GM23338 (cell line): ENCODE measurements at regions not wholly inside any gene's neighbourhood (a gene's known extent, or its start where the extent isn't known, plus 50 kb on each side); places are given as distances from the start of the nearest gene placed in this dataset.

Experiments
- ATAC-seq: fragments of 200-7000 bp; cut with Tn5 transposase; 3 replicates; pipeline ENCODE4 v1.9.1; 2020
- DNase-seq: peaks from one replicate; pipeline ENCODE4 v3.0.0-alpha.2; 2015; ENCODE audit warnings: low spot score
- H2AFZ ChIP-seq: fragments of 200-600 bp; sonication (generic); 2 replicates; pipeline ENCODE4 v1.8.0; 2016; ENCODE audit warnings: antibody characterized with exemption, mild to moderate bottlenecking, moderate library complexity
- H3F3A ChIP-seq: fragments of 200-600 bp; sonication (generic); replicated peaks from 2 replicates; pipeline ENCODE4 v1.8.0; 2017; ENCODE audit warnings: antibody characterized with exemption, mixed run types, low read depth
- H3K27ac ChIP-seq: fragments of 200-600 bp; sonication (generic); 2 replicates; pipeline ENCODE4 v1.6.1; 2016; ENCODE audit warnings: low read depth
- H3K27me3 ChIP-seq: fragments of 200-600 bp; sonication (generic); 2 replicates; pipeline ENCODE4 v1.8.0; 2016; ENCODE audit warnings: mild to moderate bottlenecking, mixed run types, moderate library complexity; ENCODE audit not compliant: insufficient read depth
- H3K36me3 ChIP-seq: fragments of 200-600 bp; sonication (generic); 2 replicates; pipeline ENCODE4 v1.8.0; 2016; ENCODE audit warnings: mild to moderate bottlenecking; ENCODE audit not compliant: insufficient read depth
- H3K4me1 ChIP-seq: fragments of 200-600 bp; sonication (generic); 2 replicates; pipeline ENCODE4 v1.8.0; 2016; ENCODE audit warnings: mild to moderate bottlenecking, moderate library complexity; ENCODE audit not compliant: insufficient read depth
- H3K4me2 ChIP-seq: fragments of 200-600 bp; sonication (generic); 2 replicates; pipeline ENCODE4 v1.7.1; 2017; ENCODE audit warnings: mixed run types
- H3K4me3 ChIP-seq: fragments of 200-600 bp; sonication (generic); 2 replicates; pipeline ENCODE4 v1.6.1; 2016; ENCODE audit warnings: mixed run types
- H3K79me2 ChIP-seq: fragments of 200-600 bp; sonication (generic); replicated peaks from 2 replicates; pipeline ENCODE4 v1.8.0; 2017; ENCODE audit warnings: mild to moderate bottlenecking; ENCODE audit not compliant: insufficient read depth
- H3K9me2 ChIP-seq: fragments of 200-600 bp; sonication (generic); 2 replicates; pipeline ENCODE4 v1.8.0; 2017; ENCODE audit not compliant: insufficient read depth
- H4K20me1 ChIP-seq: fragments of 200-600 bp; sonication (generic); replicated peaks from 2 replicates; pipeline ENCODE4 v1.8.0; 2017; ENCODE audit warnings: mild to moderate bottlenecking; ENCODE audit not compliant: insufficient read depth
- H3K27ac Mint-ChIP-seq: 2 replicates; pipeline ENCODE4 v1.8.0; 2020; ENCODE audit warnings: inconsistent platforms, mild to moderate bottlenecking, moderate library complexity, mixed read lengths
- H3K27me3 Mint-ChIP-seq: 3 replicates; pipeline ENCODE4 v1.8.0; 2022; ENCODE audit warnings: low read depth, mild to moderate bottlenecking, moderate library complexity, mixed read lengths, inconsistent platforms; ENCODE audit not compliant: insufficient read depth, poor library complexity
- H3K36me3 Mint-ChIP-seq: 3 replicates; pipeline ENCODE4 v1.8.0; 2021; ENCODE audit warnings: low read depth, mild to moderate bottlenecking, inconsistent platforms, moderate library complexity, mixed read lengths
- H3K4me1 Mint-ChIP-seq: 3 replicates; pipeline ENCODE4 v1.8.0; 2020; ENCODE audit warnings: mild to moderate bottlenecking, inconsistent platforms, mixed read lengths
- H3K4me3 Mint-ChIP-seq: 3 replicates; pipeline ENCODE4 v1.8.0; 2021; ENCODE audit warnings: moderate library complexity, mild to moderate bottlenecking, inconsistent platforms, mixed read lengths
- H3K9me3 Mint-ChIP-seq: 3 replicates; pipeline ENCODE4 v1.8.0; 2020; ENCODE audit warnings: moderate library complexity, mild to moderate bottlenecking, inconsistent platforms, mixed read lengths
- CREB1 ChIP-seq: fragments of 250-450 bp; sonication (Bioruptor Pico); IDR thresholded peaks from 2 replicates; pipeline ENCODE4 v1.5.0; 2020; ENCODE audit warnings: low read depth, mild to moderate bottlenecking, moderate library complexity
- EZH2 ChIP-seq: fragments of 200-600 bp; sonication (generic); IDR thresholded peaks from one replicate; pipeline ENCODE4 v1.8.0; 2017; ENCODE audit warnings: antibody characterized with exemption, mild to moderate bottlenecking, low read depth; ENCODE audit not compliant: unreplicated experiment
- EZH2phosphoT487 ChIP-seq: fragments of 200-600 bp; sonication (generic); IDR thresholded peaks from one replicate; pipeline ENCODE4 v1.8.1; 2018; ENCODE audit warnings: antibody characterized with exemption; ENCODE audit not compliant: unreplicated experiment
- NANOG ChIP-seq: IDR thresholded peaks from 2 replicates; pipeline ENCODE4 v1.6.1; 2016; ENCODE audit warnings: antibody characterized with exemption, borderline replicate concordance
- POLR2AphosphoS5 ChIP-seq: IDR thresholded peaks from 2 replicates; pipeline ENCODE4 v1.6.1; 2016; ENCODE audit warnings: antibody characterized with exemption, low read depth
- STAT1 ChIP-seq: IDR thresholded peaks from one replicate; pipeline ENCODE4 v1.6.1; 2016; ENCODE audit warnings: antibody characterized with exemption; ENCODE audit not compliant: unreplicated experiment
- ZNF331 ChIP-seq: fragments of 250-450 bp; sonication (Bioruptor Pico); IDR thresholded peaks from 2 replicates; pipeline ENCODE4 v1.5.0; 2020; ENCODE audit warnings: low read depth, mild to moderate bottlenecking, moderate library complexity
- TF ChIP-seq, protein P1 (sequence below): IDR thresholded peaks from 2 replicates; pipeline ENCODE4 v1.6.1; 2016; ENCODE audit warnings: antibody characterized with exemption
- TF ChIP-seq, protein P2 (sequence below): fragments of 250-450 bp; sonication (Bioruptor Pico); IDR thresholded peaks from 2 replicates; pipeline ENCODE4 v1.5.0; 2020; ENCODE audit warnings: mild to moderate bottlenecking, moderate library complexity
- TF ChIP-seq, protein P3 (sequence below), 2 experiments: fragments of 200-600 bp in 1 of 2; sonication (generic) in 1 of 2; conservative IDR thresholded peaks; 2 replicates each; pipeline versions ENCODE4 v1.5.1 to v1.6.1; 2016 to 2017; ENCODE audit warnings: antibody characterized with exemption in 2 of 2, low read depth in 2 of 2, mild to moderate bottlenecking in 2 of 2, moderate library complexity in 1 of 2
- TF ChIP-seq, protein P4 (sequence below): IDR thresholded peaks from one replicate; pipeline ENCODE4 v1.6.1; 2018; ENCODE audit warnings: antibody characterized with exemption; ENCODE audit not compliant: unreplicated experiment

DNA sequence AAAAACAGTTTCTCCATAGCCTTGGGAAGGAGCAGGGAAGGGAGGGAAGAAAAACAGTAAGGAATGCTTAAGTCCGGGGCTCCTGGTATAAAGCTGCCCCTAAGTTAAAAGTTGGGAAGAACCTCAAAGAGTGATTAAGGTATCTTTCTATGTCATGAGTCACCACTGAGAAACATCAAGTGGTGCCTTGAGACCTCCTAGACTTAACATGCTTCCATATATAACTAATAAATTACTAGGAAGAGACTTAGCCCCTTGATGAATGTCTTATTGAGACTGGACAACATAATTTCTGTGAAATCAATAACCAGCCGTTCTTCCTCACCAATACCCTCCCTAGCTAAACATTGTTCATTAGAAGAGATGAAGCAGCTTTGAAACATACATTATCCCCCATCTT, 121.8 kb upstream of the SLC44A3 start:
- Histone ChIP-seq H3K4me3 (no peak overlapping the region), H4K20me1 (no peaks in the 10 kb centered on the region)

More for the DNA sequence above, 121.8 kb upstream of the SLC44A3 start:
- H3K4me2 ChIP-seq = no peak overlapping the region; the same call in 1 of the 2 replicates
- Mint-ChIP-seq H3K9me3 (no peaks in the 10 kb centered on the region), H3K4me3 (no peak overlapping the region), H3K27me3 (no peaks in the 10 kb centered on the region), H3K4me1 (peaks cover 11% of the 10 kb centered on the region), H3K36me3 (no peaks in the 10 kb centered on the region), H3K27ac (no peak overlapping the region)
- no peaks in the 10 kb centered on the region for H3F3A ChIP-seq
- H3K4me1 ChIP-seq = no peaks in the 10 kb centered on the region; the same call in 1 of the 2 replicates
- H3K9me2 ChIP-seq = no peaks in the 10 kb centered on the region
- TF ChIP-seq NANOG (no peak), EZH2phosphoT487 (no peak), ZNF331 (CRISPR knock-in tag) (no peak), POLR2AphosphoS5 (no peak), STAT1 (no peak), EZH2 (no peak), CREB1 (CRISPR knock-in tag) (no peak)
- TF ChIP-seq, protein P1, sequence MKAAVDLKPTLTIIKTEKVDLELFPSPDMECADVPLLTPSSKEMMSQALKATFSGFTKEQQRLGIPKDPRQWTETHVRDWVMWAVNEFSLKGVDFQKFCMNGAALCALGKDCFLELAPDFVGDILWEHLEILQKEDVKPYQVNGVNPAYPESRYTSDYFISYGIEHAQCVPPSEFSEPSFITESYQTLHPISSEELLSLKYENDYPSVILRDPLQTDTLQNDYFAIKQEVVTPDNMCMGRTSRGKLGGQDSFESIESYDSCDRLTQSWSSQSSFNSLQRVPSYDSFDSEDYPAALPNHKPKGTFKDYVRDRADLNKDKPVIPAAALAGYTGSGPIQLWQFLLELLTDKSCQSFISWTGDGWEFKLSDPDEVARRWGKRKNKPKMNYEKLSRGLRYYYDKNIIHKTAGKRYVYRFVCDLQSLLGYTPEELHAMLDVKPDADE = no peak
- TF ChIP-seq, protein P2, sequence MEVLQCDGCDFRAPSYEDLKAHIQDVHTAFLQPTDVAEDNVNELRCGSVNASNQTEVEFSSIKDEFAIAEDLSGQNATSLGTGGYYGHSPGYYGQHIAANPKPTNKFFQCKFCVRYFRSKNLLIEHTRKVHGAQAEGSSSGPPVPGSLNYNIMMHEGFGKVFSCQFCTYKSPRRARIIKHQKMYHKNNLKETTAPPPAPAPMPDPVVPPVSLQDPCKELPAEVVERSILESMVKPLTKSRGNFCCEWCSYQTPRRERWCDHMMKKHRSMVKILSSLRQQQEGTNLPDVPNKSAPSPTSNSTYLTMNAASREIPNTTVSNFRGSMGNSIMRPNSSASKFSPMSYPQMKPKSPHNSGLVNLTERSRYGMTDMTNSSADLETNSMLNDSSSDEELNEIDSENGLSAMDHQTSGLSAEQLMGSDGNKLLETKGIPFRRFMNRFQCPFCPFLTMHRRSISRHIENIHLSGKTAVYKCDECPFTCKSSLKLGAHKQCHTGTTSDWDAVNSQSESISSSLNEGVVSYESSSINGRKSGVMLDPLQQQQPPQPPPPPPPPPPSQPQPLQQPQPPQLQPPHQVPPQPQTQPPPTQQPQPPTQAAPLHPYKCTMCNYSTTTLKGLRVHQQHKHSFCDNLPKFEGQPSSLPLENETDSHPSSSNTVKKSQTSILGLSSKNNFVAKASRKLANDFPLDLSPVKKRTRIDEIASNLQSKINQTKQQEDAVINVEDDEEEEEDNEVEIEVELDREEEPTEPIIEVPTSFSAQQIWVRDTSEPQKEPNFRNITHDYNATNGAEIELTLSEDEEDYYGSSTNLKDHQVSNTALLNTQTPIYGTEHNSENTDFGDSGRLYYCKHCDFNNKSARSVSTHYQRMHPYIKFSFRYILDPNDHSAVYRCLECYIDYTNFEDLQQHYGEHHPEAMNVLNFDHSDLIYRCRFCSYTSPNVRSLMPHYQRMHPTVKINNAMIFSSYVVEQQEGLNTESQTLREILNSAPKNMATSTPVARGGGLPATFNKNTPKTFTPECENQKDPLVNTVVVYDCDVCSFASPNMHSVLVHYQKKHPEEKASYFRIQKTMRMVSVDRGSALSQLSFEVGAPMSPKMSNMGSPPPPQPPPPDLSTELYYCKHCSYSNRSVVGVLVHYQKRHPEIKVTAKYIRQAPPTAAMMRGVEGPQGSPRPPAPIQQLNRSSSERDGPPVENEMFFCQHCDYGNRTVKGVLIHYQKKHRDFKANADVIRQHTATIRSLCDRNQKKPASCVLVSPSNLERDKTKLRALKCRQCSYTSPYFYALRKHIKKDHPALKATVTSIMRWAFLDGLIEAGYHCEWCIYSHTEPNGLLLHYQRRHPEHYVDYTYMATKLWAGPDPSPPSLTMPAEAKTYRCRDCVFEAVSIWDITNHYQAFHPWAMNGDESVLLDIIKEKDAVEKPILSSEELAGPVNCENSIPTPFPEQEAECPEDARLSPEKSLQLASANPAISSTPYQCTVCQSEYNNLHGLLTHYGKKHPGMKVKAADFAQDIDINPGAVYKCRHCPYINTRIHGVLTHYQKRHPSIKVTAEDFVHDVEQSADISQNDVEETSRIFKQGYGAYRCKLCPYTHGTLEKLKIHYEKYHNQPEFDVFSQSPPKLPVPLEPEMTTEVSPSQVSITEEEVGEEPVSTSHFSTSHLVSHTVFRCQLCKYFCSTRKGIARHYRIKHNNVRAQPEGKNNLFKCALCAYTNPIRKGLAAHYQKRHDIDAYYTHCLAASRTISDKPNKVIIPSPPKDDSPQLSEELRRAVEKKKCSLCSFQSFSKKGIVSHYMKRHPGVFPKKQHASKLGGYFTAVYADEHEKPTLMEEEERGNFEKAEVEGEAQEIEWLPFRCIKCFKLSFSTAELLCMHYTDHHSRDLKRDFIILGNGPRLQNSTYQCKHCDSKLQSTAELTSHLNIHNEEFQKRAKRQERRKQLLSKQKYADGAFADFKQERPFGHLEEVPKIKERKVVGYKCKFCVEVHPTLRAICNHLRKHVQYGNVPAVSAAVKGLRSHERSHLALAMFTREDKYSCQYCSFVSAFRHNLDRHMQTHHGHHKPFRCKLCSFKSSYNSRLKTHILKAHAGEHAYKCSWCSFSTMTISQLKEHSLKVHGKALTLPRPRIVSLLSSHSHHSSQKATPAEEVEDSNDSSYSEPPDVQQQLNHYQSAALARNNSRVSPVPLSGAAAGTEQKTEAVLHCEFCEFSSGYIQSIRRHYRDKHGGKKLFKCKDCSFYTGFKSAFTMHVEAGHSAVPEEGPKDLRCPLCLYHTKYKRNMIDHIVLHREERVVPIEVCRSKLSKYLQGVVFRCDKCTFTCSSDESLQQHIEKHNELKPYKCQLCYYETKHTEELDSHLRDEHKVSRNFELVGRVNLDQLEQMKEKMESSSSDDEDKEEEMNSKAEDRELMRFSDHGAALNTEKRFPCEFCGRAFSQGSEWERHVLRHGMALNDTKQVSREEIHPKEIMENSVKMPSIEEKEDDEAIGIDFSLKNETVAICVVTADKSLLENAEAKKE (CRISPR knock-in tag) = no peak
- TF ChIP-seq, protein P3, sequence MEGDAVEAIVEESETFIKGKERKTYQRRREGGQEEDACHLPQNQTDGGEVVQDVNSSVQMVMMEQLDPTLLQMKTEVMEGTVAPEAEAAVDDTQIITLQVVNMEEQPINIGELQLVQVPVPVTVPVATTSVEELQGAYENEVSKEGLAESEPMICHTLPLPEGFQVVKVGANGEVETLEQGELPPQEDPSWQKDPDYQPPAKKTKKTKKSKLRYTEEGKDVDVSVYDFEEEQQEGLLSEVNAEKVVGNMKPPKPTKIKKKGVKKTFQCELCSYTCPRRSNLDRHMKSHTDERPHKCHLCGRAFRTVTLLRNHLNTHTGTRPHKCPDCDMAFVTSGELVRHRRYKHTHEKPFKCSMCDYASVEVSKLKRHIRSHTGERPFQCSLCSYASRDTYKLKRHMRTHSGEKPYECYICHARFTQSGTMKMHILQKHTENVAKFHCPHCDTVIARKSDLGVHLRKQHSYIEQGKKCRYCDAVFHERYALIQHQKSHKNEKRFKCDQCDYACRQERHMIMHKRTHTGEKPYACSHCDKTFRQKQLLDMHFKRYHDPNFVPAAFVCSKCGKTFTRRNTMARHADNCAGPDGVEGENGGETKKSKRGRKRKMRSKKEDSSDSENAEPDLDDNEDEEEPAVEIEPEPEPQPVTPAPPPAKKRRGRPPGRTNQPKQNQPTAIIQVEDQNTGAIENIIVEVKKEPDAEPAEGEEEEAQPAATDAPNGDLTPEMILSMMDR (conservative IDR thresholded peaks at IDR 0.05; ENCODE audit: low read depth in 2 of 2) = no peak
- TF ChIP-seq, protein P4, sequence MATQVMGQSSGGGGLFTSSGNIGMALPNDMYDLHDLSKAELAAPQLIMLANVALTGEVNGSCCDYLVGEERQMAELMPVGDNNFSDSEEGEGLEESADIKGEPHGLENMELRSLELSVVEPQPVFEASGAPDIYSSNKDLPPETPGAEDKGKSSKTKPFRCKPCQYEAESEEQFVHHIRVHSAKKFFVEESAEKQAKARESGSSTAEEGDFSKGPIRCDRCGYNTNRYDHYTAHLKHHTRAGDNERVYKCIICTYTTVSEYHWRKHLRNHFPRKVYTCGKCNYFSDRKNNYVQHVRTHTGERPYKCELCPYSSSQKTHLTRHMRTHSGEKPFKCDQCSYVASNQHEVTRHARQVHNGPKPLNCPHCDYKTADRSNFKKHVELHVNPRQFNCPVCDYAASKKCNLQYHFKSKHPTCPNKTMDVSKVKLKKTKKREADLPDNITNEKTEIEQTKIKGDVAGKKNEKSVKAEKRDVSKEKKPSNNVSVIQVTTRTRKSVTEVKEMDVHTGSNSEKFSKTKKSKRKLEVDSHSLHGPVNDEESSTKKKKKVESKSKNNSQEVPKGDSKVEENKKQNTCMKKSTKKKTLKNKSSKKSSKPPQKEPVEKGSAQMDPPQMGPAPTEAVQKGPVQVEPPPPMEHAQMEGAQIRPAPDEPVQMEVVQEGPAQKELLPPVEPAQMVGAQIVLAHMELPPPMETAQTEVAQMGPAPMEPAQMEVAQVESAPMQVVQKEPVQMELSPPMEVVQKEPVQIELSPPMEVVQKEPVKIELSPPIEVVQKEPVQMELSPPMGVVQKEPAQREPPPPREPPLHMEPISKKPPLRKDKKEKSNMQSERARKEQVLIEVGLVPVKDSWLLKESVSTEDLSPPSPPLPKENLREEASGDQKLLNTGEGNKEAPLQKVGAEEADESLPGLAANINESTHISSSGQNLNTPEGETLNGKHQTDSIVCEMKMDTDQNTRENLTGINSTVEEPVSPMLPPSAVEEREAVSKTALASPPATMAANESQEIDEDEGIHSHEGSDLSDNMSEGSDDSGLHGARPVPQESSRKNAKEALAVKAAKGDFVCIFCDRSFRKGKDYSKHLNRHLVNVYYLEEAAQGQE = no peak
- no peak for ATAC-seq
- H3K27ac ChIP-seq = no peak overlapping the region
- no peak for DNase-seq
- H3K36me3 ChIP-seq = no peaks in the 10 kb centered on the region
- no peaks in the 10 kb centered on the region for H3K27me3 ChIP-seq
- no peak overlapping the region for H2AFZ ChIP-seq
- no peaks in the 10 kb centered on the region for H3K79me2 ChIP-seq
